Stimulated activated CD8-positive, alpha-beta memory T cell treated with anti-CD3 and anti-CD28 coated beads, Interleukin-7, amount 100 ng/mL, for 1 hour (primary cell): ENCODE measurements at regions not wholly inside any gene's neighbourhood (a gene's known extent, or its start where the extent isn't known, plus 50 kb on each side); places are given as distances from the start of the nearest gene placed in this dataset.
"Not testable (repeated sequence)": the region's sequence is repeated elsewhere in the genome, so short reads cannot be mapped to it uniquely, and the experiment has no call there.

Source experiments
- DNase-seq, 2 donors: peaks; one replicate each; pipeline ENCODE4 v3.0.0-alpha.2; 2020; ENCODE audit warnings: low read depth in 2 of 2

DNA sequence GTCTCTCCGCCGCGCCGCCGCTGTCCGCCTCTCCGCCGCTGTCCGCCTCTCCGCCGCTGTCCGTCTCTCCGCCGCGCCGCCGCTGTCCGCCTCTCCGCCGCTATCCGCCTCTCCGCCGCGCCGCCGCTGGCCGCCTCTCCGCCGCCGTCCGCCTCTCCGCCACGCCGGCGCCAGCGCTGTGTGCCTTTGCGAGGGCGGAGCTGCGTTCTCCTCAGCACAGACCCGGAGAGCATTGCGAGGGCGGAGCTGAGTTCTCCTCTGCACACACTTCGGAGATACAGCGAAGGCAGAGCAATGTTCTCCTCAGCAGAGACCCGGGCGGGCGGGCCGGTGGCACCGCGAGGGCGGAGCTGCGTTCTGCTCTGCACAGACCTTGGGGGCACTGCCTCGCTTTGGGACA is 327.4 kb upstream of the PLGLB1 start:
- not testable (repeated sequence) for DNase-seq

DNA sequence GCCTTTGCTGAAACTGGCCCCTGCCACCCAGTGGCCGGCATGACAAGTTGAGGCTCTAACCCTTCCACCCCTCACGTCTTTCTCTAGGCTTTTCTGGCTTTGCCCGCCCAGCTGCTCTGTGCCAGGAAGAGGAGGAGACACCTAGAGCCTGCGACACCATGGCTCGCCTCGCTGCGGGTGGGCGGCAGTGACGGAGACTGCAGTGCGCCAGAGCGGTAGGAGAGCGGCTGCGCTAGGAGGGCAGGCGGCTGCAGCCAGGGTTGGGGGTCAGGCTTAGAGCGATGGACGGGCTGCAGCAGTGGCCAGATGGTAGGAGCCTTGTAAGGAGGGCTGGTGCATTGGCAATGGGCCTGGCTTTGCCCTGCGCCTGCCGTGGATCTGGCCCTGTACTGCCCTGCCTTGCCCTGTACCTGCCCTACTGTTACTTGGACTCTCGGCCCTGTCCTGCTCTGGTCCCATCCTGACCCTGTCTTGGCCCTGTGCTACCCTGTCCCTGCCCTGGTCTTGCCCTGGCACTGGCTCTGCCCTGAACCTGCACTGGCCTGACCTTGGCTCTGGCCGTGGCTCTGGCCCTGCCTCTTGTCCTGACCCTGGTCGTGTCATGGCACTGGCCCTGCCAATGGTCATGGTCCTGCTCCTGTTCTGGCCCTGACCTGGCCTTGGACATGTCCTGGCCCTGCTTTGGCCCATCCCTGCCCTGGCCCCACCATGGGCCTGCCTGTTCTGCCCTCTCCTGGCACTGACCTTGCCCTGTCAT is 330.7 kb upstream of the PLGLB1 start:
- not testable (repeated sequence) for DNase-seq

DNA sequence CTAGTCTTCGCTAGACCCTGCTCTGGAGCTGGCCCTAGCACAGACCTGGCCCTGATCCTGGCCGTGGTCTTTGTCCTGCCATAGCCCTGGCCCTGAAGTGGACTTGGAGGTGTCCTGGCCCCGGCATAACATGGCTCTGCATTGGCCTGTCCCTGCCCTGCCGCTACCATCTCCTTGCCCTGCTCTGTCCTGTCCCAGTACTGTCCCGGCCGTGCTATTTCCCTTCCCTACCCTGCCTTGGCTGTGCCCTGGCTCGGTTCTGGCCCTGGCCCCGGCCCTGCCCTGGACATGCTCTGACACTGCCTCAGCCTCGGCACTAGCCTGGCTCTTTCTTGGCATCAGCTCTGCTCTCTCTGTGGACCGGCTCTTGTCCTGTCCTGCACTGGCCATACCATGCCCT is 331.8 kb upstream of the PLGLB1 start:
- not testable (repeated sequence) for DNase-seq

DNA sequence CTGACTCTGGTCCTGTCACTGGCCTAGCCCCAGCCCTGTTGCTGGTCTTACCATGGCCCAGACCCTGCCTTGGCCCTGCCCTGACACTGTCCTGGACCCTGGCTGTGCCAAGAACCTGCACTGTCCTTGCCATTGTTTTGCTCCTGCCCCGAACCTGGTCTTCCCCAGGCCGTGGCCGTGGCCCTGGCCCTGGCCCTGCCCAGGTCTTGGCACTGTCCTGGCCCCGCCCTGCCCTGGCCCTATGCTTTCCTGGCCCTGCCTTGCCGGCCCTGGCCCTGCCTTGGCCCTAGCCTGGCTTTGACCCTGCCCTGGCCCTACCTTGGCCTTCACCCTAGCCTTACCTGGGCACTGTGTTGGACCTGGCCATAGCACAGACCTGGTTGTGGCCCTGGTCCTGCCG is 332.5 kb upstream of the PLGLB1 start:
- DNase-seq: not testable (repeated sequence)

DNA sequence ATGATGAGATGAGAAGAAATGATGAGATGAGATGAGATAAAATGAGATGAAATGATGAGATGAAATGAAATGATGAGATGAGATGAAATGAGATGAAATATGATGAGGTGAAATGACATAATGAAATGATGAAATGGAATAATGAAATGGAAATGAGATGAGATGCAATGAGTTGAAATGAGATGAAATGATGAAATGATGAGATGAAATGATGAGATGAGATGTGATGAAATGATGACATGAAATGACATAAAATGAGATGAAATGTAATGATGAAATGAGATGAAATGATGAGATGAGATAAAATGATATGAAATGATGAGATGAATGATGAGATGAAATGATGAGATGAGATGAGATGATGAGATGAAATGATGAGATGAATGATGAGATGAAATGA is 338.6 kb upstream of the PLGLB1 start:
- not testable (repeated sequence) for DNase-seq

DNA sequence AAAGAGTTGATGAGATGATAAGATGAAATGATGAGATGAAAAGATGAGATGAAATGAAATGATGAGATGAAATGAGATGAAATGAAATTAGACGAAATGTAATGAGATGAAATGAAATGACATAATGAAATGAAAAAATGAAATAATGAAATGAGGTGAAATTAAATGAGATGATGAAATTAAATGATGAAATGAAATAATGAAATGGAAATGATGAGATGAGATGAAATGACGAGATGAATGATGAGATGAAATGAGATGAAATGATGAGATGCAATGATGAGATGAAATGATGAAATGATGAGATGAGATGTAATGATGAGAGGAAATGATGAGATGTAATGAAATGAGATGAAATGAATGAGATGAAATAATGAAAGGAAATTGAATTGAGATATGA is 339.3 kb upstream of the PLGLB1 start:
- DNase-seq: not testable (repeated sequence)

DNA sequence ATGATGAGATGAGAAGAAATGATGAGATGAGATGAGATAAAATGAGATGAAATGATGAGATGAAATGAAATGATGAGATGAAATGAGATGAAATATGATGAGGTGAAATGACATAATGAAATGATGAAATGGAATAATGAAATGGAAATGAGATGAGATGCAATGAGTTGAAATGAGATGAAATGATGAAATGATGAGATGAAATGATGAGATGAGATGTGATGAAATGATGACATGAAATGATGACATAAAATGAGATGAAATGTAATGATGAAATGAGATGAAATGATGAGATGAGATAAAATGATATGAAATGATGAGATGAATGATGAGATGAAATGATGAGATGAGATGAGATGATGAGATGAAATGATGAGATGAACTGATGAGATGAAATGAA is 340.2 kb upstream of the PLGLB1 start:
- DNase-seq: not testable (repeated sequence)

DNA sequence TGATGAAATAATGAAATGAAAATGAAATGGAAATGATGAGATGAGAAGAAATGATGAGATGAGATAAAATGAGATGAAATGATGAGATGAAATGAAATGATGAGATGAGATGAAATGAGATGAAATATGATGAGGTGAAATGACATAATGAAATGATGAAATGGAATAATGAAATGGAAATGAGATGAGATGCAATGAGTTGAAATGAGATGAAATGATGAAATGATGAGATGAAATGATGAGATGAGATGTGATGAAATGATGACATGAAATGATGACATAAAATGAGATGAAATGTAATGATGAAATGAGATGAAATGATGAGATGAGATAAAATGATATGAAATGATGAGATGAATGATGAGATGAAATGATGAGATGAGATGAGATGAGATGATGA is 342.7 kb upstream of the PLGLB1 start:
- not testable (repeated sequence) for DNase-seq

DNA sequence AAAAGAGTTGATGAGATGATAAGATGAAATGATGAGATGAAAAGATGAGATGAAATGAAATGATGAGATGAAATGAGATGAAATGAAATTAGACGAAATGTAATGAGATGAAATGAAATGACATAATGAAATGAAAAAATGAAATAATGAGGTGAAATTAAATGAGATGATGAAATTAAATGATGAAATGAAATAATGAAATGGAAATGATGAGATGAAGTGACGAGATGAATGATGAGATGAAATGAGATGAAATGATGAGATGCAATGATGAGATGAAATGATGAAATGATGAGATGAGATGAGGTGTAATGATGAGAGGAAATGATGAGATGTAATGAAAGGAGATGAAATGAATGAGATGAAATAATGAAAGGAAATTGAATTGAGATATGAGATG is 343.4 kb upstream of the PLGLB1 start:
- not testable (repeated sequence) for DNase-seq

DNA sequence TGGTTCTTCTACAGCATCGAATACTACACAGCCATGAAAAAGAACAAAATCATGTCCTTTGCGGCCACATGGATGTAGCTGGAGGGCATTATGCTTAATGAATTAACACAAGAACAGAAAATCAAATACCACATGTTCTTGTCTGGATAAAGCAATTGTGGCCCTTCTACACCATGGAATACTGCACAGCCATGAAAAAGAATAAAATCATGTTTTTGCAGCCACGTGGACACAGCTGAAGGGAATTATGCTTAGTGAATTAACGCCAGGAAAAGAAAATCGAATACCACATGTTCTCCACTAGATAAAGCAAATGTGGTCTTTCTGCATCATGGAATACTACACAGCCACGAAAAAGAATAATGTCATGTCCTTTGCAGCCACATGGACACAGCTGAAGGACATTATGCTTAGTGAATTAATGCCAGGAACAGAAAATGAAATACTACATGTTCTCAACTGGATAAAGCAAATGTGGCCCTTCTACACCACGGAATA is 361.8 kb upstream of the PLGLB2 start:
- DNase-seq: not testable (repeated sequence)

DNA sequence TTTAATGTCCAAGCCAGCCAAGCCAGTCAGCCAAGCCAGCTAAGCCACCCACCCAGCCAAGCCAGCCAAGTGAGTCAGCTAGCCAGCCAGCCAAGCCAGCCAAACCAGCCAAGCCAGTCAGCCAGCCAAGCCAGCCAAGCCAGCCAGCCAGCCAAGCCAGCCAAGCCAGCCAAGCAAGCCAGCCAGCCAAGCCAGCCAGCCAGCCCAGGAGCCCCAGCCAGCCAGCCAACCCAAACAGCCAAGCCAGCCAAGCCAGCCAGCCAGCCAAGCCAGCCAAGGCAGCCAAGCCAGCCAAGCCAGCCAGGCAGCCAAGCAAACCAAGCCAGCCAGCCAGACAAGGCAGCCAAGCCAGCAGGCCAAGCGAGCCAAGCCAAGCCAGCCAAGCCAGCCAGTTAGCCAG is 352.1 kb upstream of the PLGLB2 start:
- not testable (repeated sequence) for DNase-seq

DNA sequence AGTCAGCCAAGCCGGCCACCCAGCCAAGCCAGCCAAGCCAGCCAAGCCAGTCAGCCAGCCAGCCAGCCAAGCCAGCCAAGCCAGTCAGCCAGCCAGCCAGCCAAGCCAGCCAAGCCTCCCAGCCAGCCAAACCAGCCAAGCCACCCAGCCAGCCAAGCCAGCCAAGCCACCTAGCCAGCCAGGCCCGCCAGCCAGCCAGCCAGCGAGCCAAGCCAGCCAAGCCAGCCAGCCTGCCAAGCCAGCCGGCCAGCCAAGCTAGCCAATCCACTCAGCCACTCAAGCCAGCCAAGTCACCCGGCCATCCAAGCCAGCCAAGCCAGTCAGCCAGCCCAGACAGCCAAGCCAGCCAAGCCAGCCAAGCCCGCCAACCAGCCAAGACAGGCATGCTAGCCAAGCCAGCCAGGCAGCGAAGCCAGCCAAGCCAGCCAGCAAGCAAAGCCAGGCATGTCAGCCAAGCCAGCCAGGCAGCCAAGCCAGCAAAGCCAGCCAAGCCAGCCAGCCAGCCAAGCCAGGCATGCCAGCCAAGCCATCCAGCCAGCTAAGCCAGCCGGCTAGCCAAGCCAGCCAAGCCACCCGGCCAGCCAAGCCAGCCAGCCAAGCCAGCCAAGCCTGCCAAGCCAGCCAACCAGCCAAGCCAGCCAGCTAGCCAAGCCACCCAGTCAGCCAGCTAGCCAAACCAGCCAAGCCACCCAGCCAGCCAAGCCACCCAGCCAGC is 351.2 kb upstream of the PLGLB2 start:
- not testable (repeated sequence) for DNase-seq

DNA sequence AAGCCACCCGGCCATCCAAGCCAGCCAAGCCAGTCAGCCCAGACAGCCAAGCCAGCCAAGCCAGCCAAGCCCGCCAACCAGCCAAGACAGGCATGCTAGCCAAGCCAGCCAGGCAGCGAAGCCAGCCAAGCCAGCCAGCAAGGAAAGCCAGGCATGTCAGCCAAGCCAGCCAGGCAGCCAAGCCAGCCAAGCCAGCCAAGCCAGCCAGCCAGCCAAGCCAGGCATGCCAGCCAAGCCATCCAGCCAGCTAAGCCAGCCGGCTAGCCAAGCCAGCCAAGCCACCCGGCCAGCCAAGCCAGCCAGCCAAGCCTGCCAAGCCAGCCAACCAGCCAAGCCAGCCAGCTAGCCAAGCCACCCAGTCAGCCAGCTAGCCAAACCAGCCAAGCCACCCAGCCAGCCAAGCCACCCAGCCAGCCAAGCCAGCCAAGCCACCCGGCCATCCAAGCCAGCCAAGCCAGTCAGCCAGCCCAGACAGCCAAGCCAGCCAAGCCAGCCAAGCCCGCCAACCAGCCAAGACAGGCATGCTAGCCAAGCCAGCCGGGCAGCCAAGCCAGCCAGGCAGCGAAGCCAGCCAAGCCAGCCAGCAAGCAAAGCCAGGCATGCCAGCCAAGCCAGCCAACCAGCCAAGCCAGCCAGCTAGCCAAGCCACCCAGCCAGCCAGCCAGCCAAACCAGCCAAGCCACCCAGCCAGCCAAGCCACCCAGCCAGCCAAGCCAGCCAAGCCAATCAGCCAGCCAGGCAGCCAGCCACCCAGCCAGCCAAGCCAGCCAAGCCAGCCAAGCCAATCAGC is 350.4 kb upstream of the PLGLB2 start:
- not testable (repeated sequence) for DNase-seq

DNA sequence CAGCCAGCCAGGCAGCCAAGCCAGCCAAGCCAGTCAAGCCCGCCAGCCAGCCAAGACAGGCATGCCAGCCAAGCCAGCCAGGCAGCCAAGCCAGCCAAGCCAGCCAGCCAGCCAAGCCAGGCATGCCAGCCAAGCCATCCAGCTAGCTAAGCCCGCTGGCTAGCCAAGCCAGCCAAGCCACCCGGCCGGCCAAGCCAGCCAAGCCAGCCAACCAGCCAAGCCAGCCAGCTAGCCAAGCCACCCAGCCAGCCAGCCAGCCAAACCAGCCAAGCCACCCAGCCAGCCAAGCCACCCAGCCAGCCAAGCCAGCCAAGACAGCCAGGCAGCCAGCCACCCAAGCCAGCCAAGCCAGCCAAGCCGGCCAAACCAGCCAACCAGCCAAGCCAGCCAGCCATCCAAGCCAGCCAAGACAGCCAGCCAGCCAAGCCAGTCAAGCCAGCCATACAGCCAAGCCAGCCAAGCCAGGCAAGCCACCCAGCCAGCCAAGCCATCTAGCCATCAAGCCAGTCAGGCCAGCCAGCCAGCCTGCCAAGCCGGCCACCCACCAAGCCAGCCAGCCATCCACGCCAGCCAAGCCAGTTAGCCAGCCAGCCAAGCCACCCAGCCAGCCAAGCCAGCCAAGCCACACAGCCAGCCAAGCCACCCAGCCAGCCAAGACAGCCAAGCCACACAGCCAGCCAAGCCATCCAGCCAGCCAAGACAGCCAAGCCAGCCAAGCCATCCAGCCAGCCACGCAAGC is 349.2 kb upstream of the PLGLB2 start:
- not testable (repeated sequence) for DNase-seq

DNA sequence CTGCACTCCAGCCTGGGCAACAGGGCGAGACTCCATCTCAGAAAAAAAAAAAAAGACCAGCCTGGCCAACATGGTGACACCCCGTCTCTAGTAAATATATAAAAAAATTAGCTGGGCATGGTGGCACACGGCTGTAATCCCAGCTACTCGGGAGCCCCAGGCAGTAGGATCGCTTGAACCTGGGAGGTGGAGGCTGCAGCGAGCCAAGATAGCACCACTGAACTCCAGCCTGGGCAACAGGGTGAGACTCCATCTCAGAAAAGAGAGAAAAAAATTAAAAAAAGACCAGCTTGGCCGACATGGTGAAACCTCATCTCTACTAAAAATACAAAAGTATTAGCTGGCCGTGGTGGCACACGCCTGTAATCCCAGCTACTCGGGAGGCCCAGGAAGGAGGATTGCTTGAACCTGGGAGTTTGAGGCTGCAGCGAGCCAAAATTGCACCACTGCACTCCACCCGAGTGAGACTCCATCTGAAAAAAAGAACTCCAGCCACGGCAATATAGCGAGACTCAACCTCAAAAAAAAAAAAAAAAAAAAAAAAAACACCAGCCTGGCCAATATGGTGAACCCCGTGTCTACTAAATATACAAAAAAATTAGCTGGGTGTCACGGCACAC is 346.1 kb upstream of the PLGLB2 start:
- DNase-seq: no peak

DNA sequence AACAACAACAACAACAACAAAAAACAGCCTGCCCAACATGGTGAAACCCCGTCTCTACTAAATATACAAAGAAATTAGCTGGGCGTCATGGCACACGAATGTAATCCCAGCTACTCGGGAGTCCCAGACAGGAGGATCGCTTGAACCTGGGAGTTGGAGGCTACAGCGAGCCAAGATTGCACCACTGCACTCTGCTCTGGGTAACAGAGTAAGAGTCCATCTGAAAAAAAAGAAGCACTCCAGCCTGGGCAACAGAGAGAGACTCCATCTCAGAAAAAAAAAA is 344.1 kb upstream of the PLGLB2 start:
- DNase-seq: no peak

DNA sequence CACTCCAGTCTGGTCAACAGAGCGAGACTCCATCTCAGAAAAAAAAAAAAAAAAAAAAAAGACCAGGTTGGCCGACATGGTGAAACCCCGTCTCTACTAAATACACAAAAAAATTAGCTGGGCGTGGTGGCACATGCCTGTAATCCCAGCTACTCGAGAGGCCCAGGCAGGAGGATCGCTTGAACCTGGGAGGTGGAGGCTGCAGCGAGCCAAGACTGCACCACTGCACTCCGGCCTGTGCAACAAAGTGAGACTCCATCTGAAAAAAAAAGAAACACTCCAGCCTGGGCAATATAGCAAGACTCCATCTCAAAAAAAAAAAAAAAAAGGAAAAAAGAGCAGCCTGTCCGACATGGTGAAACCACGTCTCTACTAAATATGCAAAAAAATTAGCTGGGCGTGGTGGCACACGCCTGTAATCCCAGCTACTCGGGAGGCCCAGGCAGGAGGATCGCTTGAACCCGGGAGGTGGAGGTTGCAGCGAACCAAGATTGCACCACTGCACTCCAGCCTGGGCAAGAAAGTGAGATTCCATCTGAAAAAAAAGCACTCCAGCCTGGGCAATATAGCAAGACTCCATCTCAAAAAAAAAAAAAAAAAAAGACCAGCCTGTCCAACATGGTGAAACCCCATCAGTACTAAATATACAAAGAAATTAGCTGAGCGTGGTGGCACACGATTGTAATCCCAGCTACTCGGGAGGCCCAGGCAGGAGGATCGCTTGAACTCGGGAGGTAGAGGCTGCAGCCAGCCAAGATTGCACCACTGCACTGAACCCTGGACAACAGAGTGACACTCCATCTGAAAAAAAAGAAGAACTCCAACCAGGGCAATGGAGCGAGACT is 343.3 kb upstream of the PLGLB2 start:
- DNase-seq: not testable (repeated sequence)

DNA sequence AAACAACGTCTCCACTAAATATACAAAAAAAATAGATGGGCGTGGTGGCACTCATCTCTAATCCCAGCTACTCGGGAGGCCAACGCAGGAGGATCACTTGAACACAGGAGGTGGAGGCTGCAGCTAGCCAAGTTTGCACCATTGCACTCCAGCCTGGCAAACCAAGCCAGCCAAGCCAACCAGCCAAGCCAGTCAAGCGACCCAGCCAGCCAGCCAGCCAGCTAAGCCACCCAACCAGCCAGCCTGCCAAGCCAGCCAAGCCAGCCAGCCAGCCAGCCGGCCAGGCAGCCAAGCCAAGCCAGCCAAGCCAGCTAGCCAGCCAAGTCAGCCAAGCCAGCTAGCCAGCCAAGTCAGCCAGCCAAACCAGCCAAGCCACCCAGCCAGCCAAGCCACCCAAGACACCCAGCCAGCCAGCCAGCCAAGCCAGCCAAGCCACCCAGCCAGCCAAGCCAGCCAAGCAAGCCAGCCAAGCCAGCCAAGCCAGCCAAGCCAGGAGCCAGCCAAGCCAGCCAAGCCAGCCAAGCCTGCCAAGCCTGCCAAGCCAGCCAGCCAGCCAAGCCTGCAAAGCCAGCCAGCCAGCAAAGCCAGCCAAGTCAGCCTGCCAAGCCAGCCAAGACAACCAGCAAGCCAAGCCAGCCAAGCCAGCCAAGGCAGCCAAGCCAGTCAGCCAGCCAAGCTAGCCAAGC is 342.2 kb upstream of the PLGLB2 start:
- not testable (repeated sequence) for DNase-seq

DNA sequence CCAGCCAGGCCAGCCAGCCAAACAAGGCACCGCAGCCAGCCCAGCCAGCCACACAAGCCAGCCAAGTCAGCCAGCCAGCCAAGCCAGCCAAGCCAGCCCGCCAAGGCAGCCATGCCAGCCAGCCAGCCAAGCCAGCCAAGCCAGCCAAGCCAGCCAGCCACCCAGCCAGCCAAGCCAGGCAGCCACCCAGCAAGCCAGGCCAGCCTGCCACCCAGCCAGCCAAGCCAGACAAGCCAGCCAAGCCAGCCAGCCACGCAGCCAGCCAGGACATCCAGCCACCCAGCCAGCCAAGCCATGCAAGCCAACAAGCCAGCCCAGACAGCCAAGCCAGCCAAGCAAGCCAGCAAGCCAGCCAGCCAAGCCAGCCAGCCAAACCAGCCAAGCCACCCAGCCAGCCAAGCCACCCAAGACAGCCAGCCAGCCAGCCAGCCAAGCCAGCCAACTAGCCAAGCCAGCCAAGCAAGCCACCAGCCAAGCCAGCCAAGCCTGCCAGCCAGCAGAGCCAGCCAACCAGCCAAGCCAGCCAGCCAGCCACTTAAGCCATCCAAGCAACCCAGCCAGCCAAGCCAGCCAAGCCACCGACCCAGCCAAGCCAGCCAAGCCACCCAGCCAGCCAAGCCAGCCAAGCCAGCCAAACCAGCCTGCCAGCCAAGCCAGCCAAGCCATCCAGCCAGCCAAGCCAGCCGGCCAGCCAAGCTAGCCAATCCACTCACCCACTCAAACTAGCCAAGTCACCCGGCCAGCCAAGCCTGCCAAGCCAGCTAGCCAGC is 341.3 kb upstream of the PLGLB2 start:
- DNase-seq: not testable (repeated sequence)
